T-cell (primary cell): ENCODE measurements at regions not wholly inside any gene's neighbourhood (a gene's known extent, or its start where the extent isn't known, plus 50 kb on each side); places are given as distances from the start of the nearest gene placed in this dataset.

Experiments
- ATAC-seq, 4 experiments: fragments of 200-7000 bp in 3 of 4; fragments of 150-1000 bp in 1 of 4; cut with Tn5 transposase; replicated peaks in 1 of 4; 1 replicate in 3 of 4; 2 replicates in 1 of 4; pipeline ENCODE4 v1.10.0; 2021; ENCODE audit warnings: moderate library complexity in 3 of 4, mild to moderate bottlenecking in 2 of 4, moderate number of reproducible peaks in 1 of 4
- CTCF ChIA-PET, 2 donors: fragments of 300-600 bp; sonication (Branson Sonifier 250); formaldehyde crosslinking; loops; one replicate each; lab custom pipeline; 2022; ENCODE audit warnings: antibody characterized with exemption in 2 of 2; lab: Charles Lee
- POLR2A ChIA-PET, 2 donors: fragments of 300-600 bp; sonication (Branson Sonifier 250); formaldehyde crosslinking; loops; one replicate each; lab custom pipeline; 2022; ENCODE audit warnings: antibody characterized with exemption in 2 of 2; lab: Charles Lee
- DNase-seq, 35 experiments: peaks; one replicate each; pipeline versions ENCODE4 v3.0.0 to v3.0.0-alpha.2; 2013 to 2023
- H3K27ac ChIP-seq: one replicate; pipeline ENCODE4 v1.5.1; 2013; ENCODE audit warnings: low read length
- H3K27me3 ChIP-seq, 2 experiments: replicated peaks in 1 of 2; 1 replicate in 1 of 2; 2 replicates in 1 of 2; pipeline versions ENCODE4 v1.6.1 to v1.7.0; 2013; ENCODE audit warnings: low read length in 1 of 2, mixed read lengths in 1 of 2; ENCODE audit not compliant: control insufficient read depth in 2 of 2, insufficient read depth in 2 of 2; ENCODE audit errors: extremely low read depth in 1 of 2
- H3K36me3 ChIP-seq, 2 donors: 1 replicate in 1 of 2; 2 replicates in 1 of 2; pipeline versions ENCODE4 v1.6.1 to v1.7.0; 2013; ENCODE audit warnings: low read length in 1 of 2; ENCODE audit not compliant: control insufficient read depth in 2 of 2, insufficient read depth in 1 of 2; ENCODE audit errors: extremely low read depth in 1 of 2
- H3K4me1 ChIP-seq, 2 experiments: 1 replicate in 1 of 2; 2 replicates in 1 of 2; pipeline versions ENCODE4 v1.6.1 to v1.7.0; 2013; ENCODE audit warnings: low read length in 2 of 2, mixed read lengths in 1 of 2; ENCODE audit not compliant: insufficient read depth in 2 of 2, control insufficient read depth in 1 of 2; ENCODE audit errors: extremely low read depth in 1 of 2
- H3K4me3 ChIP-seq, 2 donors: 1 replicate in 1 of 2; 2 replicates in 1 of 2; pipeline versions ENCODE4 v1.5.1 to v1.7.0; 2013; ENCODE audit warnings: mild to moderate bottlenecking in 2 of 2, low read length in 1 of 2, moderate library complexity in 1 of 2; ENCODE audit not compliant: control insufficient read depth in 1 of 2; ENCODE audit errors: extremely low read depth in 1 of 2
- H3K9me3 ChIP-seq: 2 replicates; pipeline ENCODE4 v1.7.0; 2013
- H3K27ac Mint-ChIP-seq, 2 donors: one replicate each; pipeline ENCODE4 v1.8.0; 2020 to 2021; ENCODE audit warnings: mild to moderate bottlenecking in 2 of 2, mixed read lengths in 2 of 2
- H3K27me3 Mint-ChIP-seq, 2 donors: one replicate each; pipeline ENCODE4 v1.8.0; 2021 to 2022; ENCODE audit warnings: mixed read lengths in 2 of 2
- H3K36me3 Mint-ChIP-seq: one replicate; pipeline ENCODE4 v1.8.0; 2021; ENCODE audit warnings: mixed read lengths
- H3K4me1 Mint-ChIP-seq, 3 donors: one replicate each; pipeline ENCODE4 v1.8.0; 2020 to 2022; ENCODE audit warnings: mixed read lengths in 3 of 3, mild to moderate bottlenecking in 1 of 3
- H3K4me3 Mint-ChIP-seq, 3 donors: one replicate each; pipeline ENCODE4 v1.8.0; 2020 to 2022; ENCODE audit warnings: mild to moderate bottlenecking in 3 of 3, mixed read lengths in 3 of 3, moderate library complexity in 3 of 3
- H3K9me3 Mint-ChIP-seq, 3 donors: one replicate each; pipeline ENCODE4 v1.8.0; 2020 to 2022; ENCODE audit warnings: mixed read lengths in 3 of 3
- WGBS: methylation state at CpG from one replicate; pipeline ENCODE4 v1.1.5; 2013; ENCODE audit warnings: missing lambda C conversion rate; ENCODE audit not compliant: insufficient coverage; 5-methylcytosine and 5-hydroxymethylcytosine counted together

GRCh38 chr18:7169601-7170000, 52.0 kb upstream of the LAMA1 start:
- no peak overlapping the region for H3K4me3 Mint-ChIP-seq
- H3K36me3 Mint-ChIP-seq = no peaks in the 10 kb centered on the region
- no peaks in the 10 kb centered on the region for H3K9me3 Mint-ChIP-seq
- ChIA-PET CTCF (no interaction called here), POLR2A (no interaction called here)
- Histone ChIP-seq H3K4me1 (no peaks in the 10 kb centered on the region), H3K27ac (no peak overlapping the region), H3K4me3 (no peak overlapping the region), H3K27me3 (peaks cover 0 to 4% of the 10 kb centered on the region in 2 experiments), H3K9me3 (no peaks in the 10 kb centered on the region), H3K36me3 (no peaks in the 10 kb centered on the region)
- H3K27ac Mint-ChIP-seq = no peak overlapping the region
- H3K27me3 Mint-ChIP-seq = no peaks in the 10 kb centered on the region
- H3K4me1 Mint-ChIP-seq = no peaks in the 10 kb centered on the region
- ATAC-seq (no peak), DNase-seq (no peak)
- WGBS = 77% methylated on average over 10 of the region's 11 CpGs

DNA sequence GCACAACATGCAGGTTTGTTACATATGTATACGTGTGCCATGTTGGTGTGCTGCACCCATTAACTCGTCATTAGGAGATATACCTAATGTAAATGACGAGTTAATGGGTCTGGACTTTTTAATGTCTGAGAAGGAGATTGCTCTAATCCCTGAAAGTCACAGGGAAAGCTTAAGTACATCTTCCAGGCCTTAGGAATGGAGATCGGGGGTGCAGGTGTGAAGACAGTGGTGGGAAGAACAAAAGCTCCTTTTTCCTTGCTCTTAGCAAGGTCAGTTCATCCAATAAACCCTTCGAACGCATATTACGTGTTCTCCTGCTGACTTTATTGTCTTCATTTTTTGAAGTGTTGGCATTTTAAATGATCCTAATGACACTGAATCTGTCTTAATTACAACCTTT, 50.8 kb upstream of the LAMA1 start:
- Histone ChIP-seq H3K36me3 (no peaks in the 10 kb centered on the region), H3K27me3 (peaks cover 0 to 4% of the 10 kb centered on the region in 2 experiments), H3K9me3 (no peaks in the 10 kb centered on the region), H3K4me1 (no peaks in the 10 kb centered on the region), H3K4me3 (no peak overlapping the region), H3K27ac (no peak overlapping the region)
- no peak overlapping the region for H3K4me3 Mint-ChIP-seq
- CTCF ChIA-PET = interaction anchor here (0.6 kb wide), 2 partner anchors 1284 to 1375 kb away, joined by 3 to 6 read pairs; no protein-coding TSS in a partner anchor
- POLR2A ChIA-PET = no interaction called here
- H3K27ac Mint-ChIP-seq = no peak overlapping the region
- H3K9me3 Mint-ChIP-seq = no peaks in the 10 kb centered on the region
- DNase-seq = no peak
- no peaks in the 10 kb centered on the region for H3K4me1 Mint-ChIP-seq
- no peak for ATAC-seq
- WGBS = 80% methylated on average over 2 of the region's 7 CpGs
- no peaks in the 10 kb centered on the region for H3K36me3 Mint-ChIP-seq
- H3K27me3 Mint-ChIP-seq = peaks cover 0 to 4% of the 10 kb centered on the region in 2 donors
